Neural progenitor cell (in vitro differentiated cells): ENCODE measurements at regions not wholly inside any gene's neighbourhood (a gene's known extent, or its start where the extent isn't known, plus 50 kb on each side); places are given as distances from the start of the nearest gene placed in this dataset.

Experiments used
- DNase-seq: peaks from one replicate; pipeline ENCODE4 v3.0.0-alpha.2; 2016; ENCODE audit warnings: low spot score
- H2AFZ ChIP-seq: fragments of 200-600 bp; sonication (generic); replicated peaks from 2 replicates; pipeline ENCODE4 v1.6.1; 2016; ENCODE audit warnings: antibody characterized with exemption
- H3F3A ChIP-seq: fragments of 200-600 bp; sonication (generic); 2 replicates; pipeline ENCODE4 v1.6.1; 2016; ENCODE audit warnings: antibody characterized with exemption, low read depth
- H3K27ac ChIP-seq: fragments of 200-600 bp; sonication (generic); 2 replicates; pipeline ENCODE4 v1.5.1; 2016; ENCODE audit warnings: mild to moderate bottlenecking
- H3K27me3 ChIP-seq: fragments of 200-600 bp; sonication (generic); 2 replicates; pipeline ENCODE4 v1.6.1; 2016; ENCODE audit warnings: mild to moderate bottlenecking, moderate library complexity
- H3K36me3 ChIP-seq: fragments of 200-600 bp; sonication (generic); 2 replicates; pipeline ENCODE4 v1.5.1; 2016
- H3K4me1 ChIP-seq: fragments of 200-600 bp; sonication (generic); 2 replicates; pipeline ENCODE4 v1.6.1; 2016; ENCODE audit warnings: mixed run types
- H3K4me2 ChIP-seq: fragments of 200-600 bp; sonication (generic); 2 replicates; pipeline ENCODE4 v1.6.1; 2016
- H3K4me3 ChIP-seq: fragments of 200-600 bp; sonication (generic); 2 replicates; pipeline ENCODE4 v1.5.1; 2016
- H3K79me2 ChIP-seq: fragments of 200-600 bp; sonication (generic); 2 replicates; pipeline ENCODE4 v1.6.1; 2016; ENCODE audit warnings: low read depth
- H3K9ac ChIP-seq: fragments of 200-600 bp; sonication (generic); 2 replicates; pipeline ENCODE4 v1.6.1; 2016
- H3K9me3 ChIP-seq: fragments of 200-600 bp; sonication (generic); 2 replicates; pipeline ENCODE4 v1.5.1; 2016; ENCODE audit warnings: low read depth
- H4K20me1 ChIP-seq: fragments of 200-600 bp; sonication (generic); 2 replicates; pipeline ENCODE4 v1.6.1; 2016; ENCODE audit warnings: low read depth
- H3K27ac Mint-ChIP-seq: 3 replicates; pipeline ENCODE4 v1.8.0; 2021; ENCODE audit warnings: mixed read lengths
- H3K27me3 Mint-ChIP-seq: 2 replicates; pipeline ENCODE4 v1.8.0; 2022; ENCODE audit warnings: low read depth, mild to moderate bottlenecking, inconsistent platforms, moderate library complexity, mixed read lengths; ENCODE audit not compliant: insufficient read depth
- H3K36me3 Mint-ChIP-seq: 3 replicates; pipeline ENCODE4 v1.8.0; 2021; ENCODE audit warnings: mixed read lengths
- H3K4me1 Mint-ChIP-seq: 3 replicates; pipeline ENCODE4 v1.8.0; 2021; ENCODE audit warnings: mixed read lengths
- H3K4me3 Mint-ChIP-seq: 3 replicates; pipeline ENCODE4 v1.8.0; 2021; ENCODE audit warnings: mild to moderate bottlenecking, moderate library complexity, mixed read lengths
- H3K9me3 Mint-ChIP-seq: 3 replicates; pipeline ENCODE4 v1.8.0; 2020; ENCODE audit warnings: mixed read lengths
- EZH2 ChIP-seq: fragments of 200-600 bp; sonication (generic); IDR thresholded peaks from 2 replicates; pipeline ENCODE4 v1.6.1; 2017; ENCODE audit warnings: antibody characterized with exemption, mild to moderate bottlenecking, moderate library complexity
- EZH2phosphoT487 ChIP-seq: fragments of 200-600 bp; sonication (generic); IDR thresholded peaks from 2 replicates; pipeline ENCODE4 v1.6.1; 2017; ENCODE audit warnings: antibody characterized with exemption
- TF ChIP-seq, protein P1 (sequence below): fragments of 200-600 bp; sonication (generic); IDR thresholded peaks from 2 replicates; pipeline ENCODE4 v1.5.1; 2017; ENCODE audit warnings: antibody characterized with exemption, mild to moderate bottlenecking

DNA sequence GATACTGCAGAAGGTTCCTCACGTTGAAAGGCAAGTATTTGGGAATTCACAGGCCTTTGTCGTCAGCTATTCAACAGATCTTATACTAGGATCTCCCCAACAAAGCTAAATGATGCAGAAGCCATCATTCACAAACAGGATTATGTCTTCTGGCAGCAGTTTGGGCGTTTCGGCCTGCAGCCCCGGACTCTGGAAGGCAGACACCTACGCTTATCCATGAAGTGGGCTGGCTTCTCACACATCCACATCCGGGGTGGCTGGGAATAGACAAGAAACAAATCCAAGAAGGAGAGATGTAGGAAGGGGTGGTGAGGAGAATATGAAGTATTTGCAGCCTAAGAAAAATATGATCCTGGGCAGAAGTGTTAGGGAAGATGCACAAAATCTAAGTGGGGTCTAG is 471.9 kb downstream of the AGTPBP1 start:
- no peak overlapping the region for H3K27ac Mint-ChIP-seq
- Histone ChIP-seq H3F3A (no peaks in the 10 kb centered on the region), H3K4me3 (no peak overlapping the region), H3K36me3 (no peaks in the 10 kb centered on the region), H3K79me2 (no peaks in the 10 kb centered on the region), H3K4me1 (no peaks in the 10 kb centered on the region), H3K27ac (no peak overlapping the region), H4K20me1 (no peaks in the 10 kb centered on the region), H2AFZ (no peak overlapping the region), H3K9me3 (no peaks in the 10 kb centered on the region), H3K27me3 (no peaks in the 10 kb centered on the region), H3K4me2 (no peak overlapping the region), H3K9ac (no peak overlapping the region)
- peaks cover 2% of the 10 kb centered on the region for H3K27me3 Mint-ChIP-seq
- H3K9me3 Mint-ChIP-seq = no peaks in the 10 kb centered on the region
- TF ChIP-seq, protein P1, sequence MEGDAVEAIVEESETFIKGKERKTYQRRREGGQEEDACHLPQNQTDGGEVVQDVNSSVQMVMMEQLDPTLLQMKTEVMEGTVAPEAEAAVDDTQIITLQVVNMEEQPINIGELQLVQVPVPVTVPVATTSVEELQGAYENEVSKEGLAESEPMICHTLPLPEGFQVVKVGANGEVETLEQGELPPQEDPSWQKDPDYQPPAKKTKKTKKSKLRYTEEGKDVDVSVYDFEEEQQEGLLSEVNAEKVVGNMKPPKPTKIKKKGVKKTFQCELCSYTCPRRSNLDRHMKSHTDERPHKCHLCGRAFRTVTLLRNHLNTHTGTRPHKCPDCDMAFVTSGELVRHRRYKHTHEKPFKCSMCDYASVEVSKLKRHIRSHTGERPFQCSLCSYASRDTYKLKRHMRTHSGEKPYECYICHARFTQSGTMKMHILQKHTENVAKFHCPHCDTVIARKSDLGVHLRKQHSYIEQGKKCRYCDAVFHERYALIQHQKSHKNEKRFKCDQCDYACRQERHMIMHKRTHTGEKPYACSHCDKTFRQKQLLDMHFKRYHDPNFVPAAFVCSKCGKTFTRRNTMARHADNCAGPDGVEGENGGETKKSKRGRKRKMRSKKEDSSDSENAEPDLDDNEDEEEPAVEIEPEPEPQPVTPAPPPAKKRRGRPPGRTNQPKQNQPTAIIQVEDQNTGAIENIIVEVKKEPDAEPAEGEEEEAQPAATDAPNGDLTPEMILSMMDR = no peak
- TF ChIP-seq EZH2 (no peak), EZH2phosphoT487 (no peak)
- H3K4me1 Mint-ChIP-seq = no peaks in the 10 kb centered on the region
- no peaks in the 10 kb centered on the region for H3K36me3 Mint-ChIP-seq
- H3K4me3 Mint-ChIP-seq = no peak overlapping the region
- no peak for DNase-seq

GRCh38 chr9:85268131-85268530 is 473.6 kb downstream of the AGTPBP1 start:
- no peaks in the 10 kb centered on the region for H4K20me1 ChIP-seq
- no peak for TF ChIP-seq EZH2phosphoT487
- TF ChIP-seq EZH2 = no peak
- TF ChIP-seq, protein P1 = no peak
- no peak overlapping the region for H3K9ac ChIP-seq
- Mint-ChIP-seq H3K9me3 (no peaks in the 10 kb centered on the region), H3K27ac (no peak overlapping the region), H3K4me1 (no peaks in the 10 kb centered on the region), H3K4me3 (no peak overlapping the region), H3K27me3 (no peaks in the 10 kb centered on the region), H3K36me3 (no peaks in the 10 kb centered on the region)
- no peaks in the 10 kb centered on the region for H3K9me3 ChIP-seq
- no peak overlapping the region for H2AFZ ChIP-seq
- no peak overlapping the region for H3K4me2 ChIP-seq
- H3K36me3 ChIP-seq = no peaks in the 10 kb centered on the region
- H3F3A ChIP-seq = no peaks in the 10 kb centered on the region
- H3K27ac ChIP-seq = no peak overlapping the region
- no peaks in the 10 kb centered on the region for H3K4me1 ChIP-seq
- no peak for DNase-seq
- H3K4me3 ChIP-seq = no peak overlapping the region
- H3K79me2 ChIP-seq = no peaks in the 10 kb centered on the region
- H3K27me3 ChIP-seq = no peaks in the 10 kb centered on the region

- Histone ChIP-seq H3K27me3 (no peaks in the 10 kb centered on the region), H3F3A (no peaks in the 10 kb centered on the region), H3K4me1 (no peaks in the 10 kb centered on the region), H3K79me2 (no peaks in the 10 kb centered on the region), H3K9ac (no peak overlapping the region), H3K27ac (no peak overlapping the region), H3K4me2 (no peak overlapping the region), H3K9me3 (no peaks in the 10 kb centered on the region), H2AFZ (no peak overlapping the region), H3K4me3 (no peak overlapping the region), H3K36me3 (no peaks in the 10 kb centered on the region), H4K20me1 (no peaks in the 10 kb centered on the region)
- Mint-ChIP-seq H3K27ac (no peak overlapping the region), H3K4me3 (no peak overlapping the region), H3K9me3 (no peaks in the 10 kb centered on the region), H3K36me3 (no peaks in the 10 kb centered on the region), H3K27me3 (no peaks in the 10 kb centered on the region), H3K4me1 (no peaks in the 10 kb centered on the region)
- no peak for TF ChIP-seq EZH2phosphoT487
- no peak for DNase-seq
Observed at GRCh38 chr9:85264695-85265094, 477.1 kb downstream of the AGTPBP1 start.

- Histone ChIP-seq H2AFZ (no peak overlapping the region), H3K4me1 (no peaks in the 10 kb centered on the region), H3K27me3 (peaks cover 6% of the 10 kb centered on the region), H3F3A (no peaks in the 10 kb centered on the region), H3K36me3 (no peaks in the 10 kb centered on the region), H3K27ac (no peak overlapping the region), H3K9me3 (no peaks in the 10 kb centered on the region), H3K4me3 (no peak overlapping the region), H3K79me2 (no peaks in the 10 kb centered on the region), H3K9ac (no peak overlapping the region), H4K20me1 (no peaks in the 10 kb centered on the region), H3K4me2 (no peak overlapping the region)
- no peak for TF ChIP-seq EZH2
- TF ChIP-seq, protein P1 = no peak
- TF ChIP-seq EZH2phosphoT487 = no peak
- Mint-ChIP-seq H3K36me3 (no peaks in the 10 kb centered on the region), H3K27ac (no peak overlapping the region), H3K4me1 (peaks cover 9% of the 10 kb centered on the region), H3K9me3 (no peaks in the 10 kb centered on the region), H3K4me3 (no peak overlapping the region), H3K27me3 (peaks cover 4% of the 10 kb centered on the region)
- DNase-seq = no peak
Observed at GRCh38 chr9:85263288-85263687, 478.5 kb downstream of the AGTPBP1 start.
